ENCODE measurements at regions not wholly inside any gene's neighbourhood (a gene's known extent, or its start where the extent isn't known, plus 50 kb on each side); places are given as distances from the start of the nearest gene placed in this dataset.

DNA sequence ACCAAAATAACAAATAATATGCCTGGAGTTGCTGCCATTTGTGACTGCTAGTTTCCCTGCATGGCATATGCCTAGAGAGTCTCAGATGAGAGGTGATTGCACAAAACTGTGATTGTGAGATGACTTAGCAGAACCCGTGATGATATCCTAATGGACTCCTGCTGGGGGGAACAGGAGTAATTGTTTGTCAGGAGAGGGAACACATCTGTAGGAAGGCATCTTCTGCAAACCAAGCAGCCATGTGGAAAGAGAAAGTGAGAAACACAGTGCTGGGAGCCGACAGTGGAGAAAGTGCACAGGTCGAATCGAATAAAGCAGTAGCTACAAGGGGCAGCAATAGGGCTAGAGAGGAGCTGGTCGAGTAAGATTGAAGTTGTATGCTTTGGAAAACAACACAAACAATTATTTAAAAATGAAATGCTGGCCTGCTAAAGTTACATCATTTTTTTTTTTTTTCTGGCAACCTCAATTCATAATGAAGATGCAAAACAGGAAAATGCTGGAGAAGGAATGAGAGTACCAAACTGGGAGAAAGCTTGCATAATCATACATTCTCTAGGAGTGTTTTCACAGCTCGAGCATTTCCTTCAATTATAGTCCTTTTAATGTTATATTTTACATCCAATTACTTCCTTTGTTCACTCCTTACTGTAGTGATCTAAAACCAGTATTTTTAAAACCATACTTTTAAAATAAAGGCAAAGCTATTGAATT lies 494.2 kb upstream of the AGTR1 start:
- no peak for TF ChIP-seq EZH2 (IDR thresholded peaks at IDR 0.05; ENCODE audit: borderline replicate concordance, low read depth, low read length, poor library complexity, severe bottlenecking)
- TF ChIP-seq, protein P1, sequence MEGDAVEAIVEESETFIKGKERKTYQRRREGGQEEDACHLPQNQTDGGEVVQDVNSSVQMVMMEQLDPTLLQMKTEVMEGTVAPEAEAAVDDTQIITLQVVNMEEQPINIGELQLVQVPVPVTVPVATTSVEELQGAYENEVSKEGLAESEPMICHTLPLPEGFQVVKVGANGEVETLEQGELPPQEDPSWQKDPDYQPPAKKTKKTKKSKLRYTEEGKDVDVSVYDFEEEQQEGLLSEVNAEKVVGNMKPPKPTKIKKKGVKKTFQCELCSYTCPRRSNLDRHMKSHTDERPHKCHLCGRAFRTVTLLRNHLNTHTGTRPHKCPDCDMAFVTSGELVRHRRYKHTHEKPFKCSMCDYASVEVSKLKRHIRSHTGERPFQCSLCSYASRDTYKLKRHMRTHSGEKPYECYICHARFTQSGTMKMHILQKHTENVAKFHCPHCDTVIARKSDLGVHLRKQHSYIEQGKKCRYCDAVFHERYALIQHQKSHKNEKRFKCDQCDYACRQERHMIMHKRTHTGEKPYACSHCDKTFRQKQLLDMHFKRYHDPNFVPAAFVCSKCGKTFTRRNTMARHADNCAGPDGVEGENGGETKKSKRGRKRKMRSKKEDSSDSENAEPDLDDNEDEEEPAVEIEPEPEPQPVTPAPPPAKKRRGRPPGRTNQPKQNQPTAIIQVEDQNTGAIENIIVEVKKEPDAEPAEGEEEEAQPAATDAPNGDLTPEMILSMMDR (conservative IDR thresholded peaks at IDR 0.05; ENCODE audit: low read depth, low read length) = no peak

All from A673 (cell line).